ENCODE measurements at regions not wholly inside any gene's neighbourhood (a gene's known extent, or its start where the extent isn't known, plus 50 kb on each side); places are given as distances from the start of the nearest gene placed in this dataset.

GRCh38 chr7:41756650-41757182 is 53.8 kb upstream of the INHBA start:
- TF ChIP-seq CTCF (IDR thresholded peaks at IDR 0.05 in 8 of 11, conservative IDR thresholded peaks at IDR 0.05 in 3 of 11) (no peak), POLR2A (IDR thresholded peaks at IDR 0.05) (no peak)

All from spleen (tissue), 7 donors.